ENCODE measurements at regions not wholly inside any gene's neighbourhood (a gene's known extent, or its start where the extent isn't known, plus 50 kb on each side); places are given as distances from the start of the nearest gene placed in this dataset.

DNA sequence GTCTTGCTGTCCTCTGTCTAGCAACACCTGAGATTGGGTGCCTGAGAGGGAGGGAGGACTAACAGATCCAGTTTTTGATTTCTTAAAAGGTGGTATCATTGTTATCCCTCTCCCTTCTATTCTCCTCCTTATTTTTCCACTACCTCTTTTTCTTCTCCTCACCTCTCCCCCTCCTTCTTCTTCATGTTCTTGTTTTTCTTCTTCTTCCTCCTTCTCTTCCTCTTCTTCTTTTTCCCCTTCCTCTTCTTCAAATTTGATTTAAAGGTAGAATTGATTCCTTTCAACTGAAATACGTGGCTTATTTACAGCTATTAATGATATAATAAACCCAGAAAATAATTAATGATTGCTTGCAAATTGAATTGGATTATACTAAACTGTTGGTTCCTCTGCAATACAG is 256.8 kb upstream of the BTG1 start:
- no peaks in the 10 kb centered on the region for H3K27me3 ChIP-seq (replicated peaks; ENCODE audit: insufficient read depth, low read depth, low read length, poor library complexity)
- DNase-seq (ENCODE audit: low spot score), result no peak
- BruUV-seq (replicated peaks), result no TSS peak
- H3K36me3 ChIP-seq (ENCODE audit: insufficient read depth, low read length, poor library complexity, severe bottlenecking), result no peaks in the 10 kb centered on the region
- POLR2A ChIA-PET (ENCODE audit: low non-redundant PET), result no interaction called here
- no peak overlapping the region for H3K27ac ChIP-seq (ENCODE audit: low read depth, low read length, poor library complexity, severe bottlenecking)
- CTCF ChIA-PET, result no interaction called here
- no peaks in the 10 kb centered on the region for H3K9me3 ChIP-seq (ENCODE audit: low read depth, low read length, poor library complexity, severe bottlenecking)
- intact Hi-C loops (cut with micrococcal nuclease; ENCODE audit: unreplicated experiment), result no loop called here
- TF ChIP-seq EZH2 (IDR thresholded peaks at IDR 0.05; ENCODE audit: borderline replicate concordance, low read depth, low read length, poor library complexity, severe bottlenecking) (no peak), CTCF (conservative IDR thresholded peaks at IDR 0.05; ENCODE audit: low read depth, low read length) (no peak)
- H3K4me1 ChIP-seq (ENCODE audit: insufficient read depth, low read length, poor library complexity, severe bottlenecking), result no peaks in the 10 kb centered on the region
- no peak overlapping the region for H3K4me3 ChIP-seq (ENCODE audit: low read depth, low read length, poor library complexity, severe bottlenecking)

DNA sequence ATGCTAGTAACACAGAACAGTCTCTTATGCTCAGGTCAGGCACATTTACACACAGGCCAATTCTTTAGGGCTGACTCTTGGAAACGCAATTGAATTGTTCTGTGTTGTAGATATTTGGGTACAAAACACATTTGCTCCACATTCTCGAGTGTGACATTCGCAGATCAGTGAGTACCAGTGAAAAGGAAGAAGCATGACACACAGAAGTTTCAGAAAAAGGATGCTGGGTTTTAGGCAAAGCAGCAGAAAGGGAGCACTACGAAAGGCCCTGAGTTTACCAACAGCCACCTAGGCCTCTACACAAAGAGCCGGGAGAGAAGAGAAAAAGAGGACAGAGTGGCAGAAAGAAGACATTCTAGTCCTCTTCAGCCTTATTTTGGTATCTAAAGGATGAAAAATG is 254.4 kb upstream of the BTG1 start:
- intact Hi-C loops (cut with micrococcal nuclease; ENCODE audit: unreplicated experiment), result no loop called here
- Histone ChIP-seq H3K27ac (ENCODE audit: low read depth, low read length, poor library complexity, severe bottlenecking) (no peak overlapping the region), H3K27me3 (replicated peaks; ENCODE audit: insufficient read depth, low read depth, low read length, poor library complexity) (no peaks in the 10 kb centered on the region), H3K9me3 (ENCODE audit: low read depth, low read length, poor library complexity, severe bottlenecking) (no peaks in the 10 kb centered on the region), H3K36me3 (ENCODE audit: insufficient read depth, low read length, poor library complexity, severe bottlenecking) (no peaks in the 10 kb centered on the region), H3K4me1 (ENCODE audit: insufficient read depth, low read length, poor library complexity, severe bottlenecking) (no peaks in the 10 kb centered on the region), H3K4me3 (ENCODE audit: low read depth, low read length, poor library complexity, severe bottlenecking) (no peak overlapping the region)
- TF ChIP-seq CTCF (conservative IDR thresholded peaks at IDR 0.05; ENCODE audit: low read depth, low read length) (no peak), EZH2 (IDR thresholded peaks at IDR 0.05; ENCODE audit: borderline replicate concordance, low read depth, low read length, poor library complexity, severe bottlenecking) (no peak)
- DNase-seq (ENCODE audit: low spot score), result no peak
- BruUV-seq (replicated peaks), result no TSS peak
- POLR2A ChIA-PET (ENCODE audit: low non-redundant PET), result no interaction called here
- CTCF ChIA-PET, result no interaction called here

GRCh38 chr12:92398565-92399309 is 253.1 kb upstream of the BTG1 start:
- Histone ChIP-seq H3K36me3 (ENCODE audit: insufficient read depth, low read length, poor library complexity, severe bottlenecking) (no peaks in the 10 kb centered on the region), H3K4me3 (ENCODE audit: low read depth, low read length, poor library complexity, severe bottlenecking) (no peak overlapping the region), H3K9me3 (ENCODE audit: low read depth, low read length, poor library complexity, severe bottlenecking) (no peaks in the 10 kb centered on the region), H3K4me1 (ENCODE audit: insufficient read depth, low read length, poor library complexity, severe bottlenecking) (no peaks in the 10 kb centered on the region), H3K27me3 (replicated peaks; ENCODE audit: insufficient read depth, low read depth, low read length, poor library complexity) (no peaks in the 10 kb centered on the region), H3K27ac (ENCODE audit: low read depth, low read length, poor library complexity, severe bottlenecking) (no peak overlapping the region)
- ChIA-PET CTCF (no interaction called here), POLR2A (ENCODE audit: low non-redundant PET) (no interaction called here)
- no TSS peak for BruUV-seq (replicated peaks)
- DNase-seq (ENCODE audit: low spot score), result no peak
- TF ChIP-seq EZH2 (IDR thresholded peaks at IDR 0.05; ENCODE audit: borderline replicate concordance, low read depth, low read length, poor library complexity, severe bottlenecking) (no peak), CTCF (conservative IDR thresholded peaks at IDR 0.05; ENCODE audit: low read depth, low read length) (no peak)
- intact Hi-C loops (cut with micrococcal nuclease; ENCODE audit: unreplicated experiment), result no loop called here

All from A673 (cell line).